HCT116 (cell line): ENCODE measurements at regions not wholly inside any gene's neighbourhood (a gene's known extent, or its start where the extent isn't known, plus 50 kb on each side); places are given as distances from the start of the nearest gene placed in this dataset.

Experiments
- ATAC-seq: fragments of 200-7000 bp; cut with Tn5 transposase; 2 replicates; pipeline ENCODE4 v1.9.1; 2020; ENCODE audit warnings: mild to moderate bottlenecking, moderate library complexity
- BruUV-seq: library from RNA; stranded (reverse); fragments of 400-500 nt; replicated peaks from 2 replicates; lab custom pipeline; 2021; lab: Mats Ljungman, UMichigan
- CTCF ChIA-PET: fragments of 300-600 bp; sonication (Branson Sonifier 250); formaldehyde crosslinking; loops from one replicate; lab custom pipeline; 2021; ENCODE audit warnings: antibody characterized with exemption; lab: Charles Lee
- POLR2A ChIA-PET: fragments of 300-600, 350-600 bp; sonication (Branson Sonifier 250); formaldehyde crosslinking; loops from one replicate; lab custom pipeline; 2021; ENCODE audit warnings: antibody characterized with exemption; lab: Charles Lee
- RAD21 ChIA-PET, 2 experiments: fragments of 300-600 bp; sonication (Branson Sonifier 250); formaldehyde crosslinking; loops; one replicate each; lab custom pipeline; 2023; ENCODE audit warnings: low total read pairs in 2 of 2; ENCODE audit not compliant: uncharacterized antibody in 2 of 2, unreplicated experiment in 2 of 2, low non-redundant PET in 1 of 2; lab: Charles Lee
- DNase-seq: peaks from one replicate; pipeline ENCODE4 v3.0.0-alpha.2; 2010; ENCODE audit warnings: low read depth, low spot score
- H2AFZ ChIP-seq: fragments of 200-600 bp; shearing (Covaris generic), sonication (generic); 2 replicates; pipeline ENCODE4 v1.6.1; 2017; ENCODE audit warnings: low read depth, mixed run types, mixed read lengths, antibody characterized with exemption, low read length; ENCODE audit not compliant: poor library complexity, severe bottlenecking
- H3K27ac ChIP-seq: 2 replicates; pipeline ENCODE4 v1.5.1; 2012; ENCODE audit warnings: low read depth, low read length
- H3K27me3 ChIP-seq: fragments of 200-600 bp; sonication (generic); 2 replicates; pipeline ENCODE4 v1.6.1; 2016; ENCODE audit warnings: mixed run types, low read length, mixed read lengths; ENCODE audit not compliant: insufficient read depth
- H3K36me3 ChIP-seq, 2 experiments: fragments of 200-500 bp in 1 of 2; fragments of 200-600 bp in 1 of 2; sonication (Bioruptor generic) in 1 of 2; sonication (generic) in 1 of 2; 2 replicates each; pipeline versions ENCODE4 v1.5.1 to v1.6.1; 2014 to 2016; ENCODE audit warnings: low read length in 2 of 2, inconsistent platforms in 1 of 2, mixed read lengths in 1 of 2, mixed run types in 1 of 2; ENCODE audit not compliant: insufficient read depth in 2 of 2, control insufficient read depth in 1 of 2
- H3K4me1 ChIP-seq, 2 experiments: fragments of 200-600 bp in 1 of 2; sonication (generic) in 1 of 2; 2 replicates each; pipeline versions ENCODE4 v1.5.1 to v1.6.1; 2012 to 2017; ENCODE audit warnings: low read length in 2 of 2, inconsistent platforms in 1 of 2, mild to moderate bottlenecking in 1 of 2, mixed read lengths in 1 of 2, mixed run types in 1 of 2, moderate library complexity in 1 of 2; ENCODE audit not compliant: insufficient read depth in 2 of 2, control insufficient read depth in 1 of 2
- H3K4me2 ChIP-seq: fragments of 200-600 bp; sonication (generic); 2 replicates; pipeline ENCODE4 v1.6.1; 2017; ENCODE audit warnings: mixed run types, low read length, mixed read lengths
- H3K4me3 ChIP-seq, 2 experiments: fragments of 200-600 bp in 1 of 2; sonication (generic) in 1 of 2; replicated peaks in 1 of 2; 2 replicates each; pipeline ENCODE4 v1.5.1; 2011 to 2016; ENCODE audit warnings: low read length in 2 of 2, control low read depth in 1 of 2, low read depth in 1 of 2, mild to moderate bottlenecking in 1 of 2, mixed read lengths in 1 of 2, mixed run types in 1 of 2
- H3K79me2 ChIP-seq: fragments of 200-600 bp; sonication (generic); 2 replicates; pipeline ENCODE4 v1.6.1; 2017; ENCODE audit warnings: mild to moderate bottlenecking, mixed run types, low read length, moderate library complexity, mixed read lengths; ENCODE audit not compliant: insufficient read depth
- H3K9ac ChIP-seq: fragments of 200-600 bp; sonication (generic); 2 replicates; pipeline ENCODE4 v1.6.1; 2016; ENCODE audit warnings: low read length, mixed read lengths
- H3K9me2 ChIP-seq: fragments of 200-600 bp; sonication (generic), shearing (Covaris generic); 2 replicates; pipeline ENCODE4 v1.6.1; 2017; ENCODE audit warnings: mixed run types, mild to moderate bottlenecking, moderate library complexity; ENCODE audit not compliant: insufficient read depth
- H3K9me3 ChIP-seq, 2 experiments: fragments of 200-500 bp in 1 of 2; fragments of 200-600 bp in 1 of 2; sonication (Bioruptor generic) in 1 of 2; sonication (generic) in 1 of 2; 2 replicates each; pipeline ENCODE4 v1.6.1; 2014 to 2017; ENCODE audit warnings: low read length in 2 of 2, mixed read lengths in 2 of 2, inconsistent platforms in 1 of 2, low read depth in 1 of 2, mild to moderate bottlenecking in 1 of 2, mixed run types in 1 of 2, moderate library complexity in 1 of 2; ENCODE audit not compliant: control insufficient read depth in 1 of 2, insufficient read depth in 1 of 2
- H4K20me1 ChIP-seq: fragments of 200-600 bp; sonication (generic), shearing (Covaris generic); 2 replicates; pipeline ENCODE4 v1.6.1; 2017; ENCODE audit warnings: mixed run types, mild to moderate bottlenecking, moderate library complexity; ENCODE audit not compliant: insufficient read depth
- CBX3 ChIP-seq: IDR thresholded peaks from 2 replicates; pipeline ENCODE4 v1.6.1; 2012; ENCODE audit warnings: low read depth
- CEBPB ChIP-seq: IDR thresholded peaks from 2 replicates; pipeline ENCODE4 v1.6.1; 2012; ENCODE audit warnings: low read depth
- ELF1 ChIP-seq: IDR thresholded peaks from 2 replicates; pipeline ENCODE4 v1.6.1; 2012; ENCODE audit warnings: low read depth, borderline replicate concordance
- EZH2 ChIP-seq: fragments of 200-600 bp; sonication (generic); IDR thresholded peaks from 2 replicates; pipeline ENCODE4 v1.6.1; 2017; ENCODE audit warnings: antibody characterized with exemption, mixed run types
- FOSL1 ChIP-seq: IDR thresholded peaks from 2 replicates; pipeline ENCODE4 v1.6.1; 2012; ENCODE audit warnings: low read depth
- JUND ChIP-seq: IDR thresholded peaks from 2 replicates; pipeline ENCODE4 v1.6.1; 2012
- MAX ChIP-seq: IDR thresholded peaks from 2 replicates; pipeline ENCODE4 v1.6.1; 2012
- POLR2A ChIP-seq: IDR thresholded peaks from 2 replicates; pipeline ENCODE4 v1.7.0; 2011; ENCODE audit warnings: borderline replicate concordance; ENCODE audit not compliant: insufficient read depth, insufficient read length; ENCODE audit errors: extremely low read depth
- SRF ChIP-seq: IDR thresholded peaks from 2 replicates; pipeline ENCODE4 v1.6.1; 2012; ENCODE audit warnings: low read depth
- ZNF274 ChIP-seq: fragments of 200-500 bp; sonication (Bioruptor generic); IDR thresholded peaks from 2 replicates; pipeline ENCODE4 v1.6.1; 2014; ENCODE audit warnings: mild to moderate bottlenecking, low read depth, low read length, inconsistent platforms
- intact Hi-C: fragments of 100-400 bp; cut with micrococcal nuclease; formaldehyde crosslinking; loops from 2 replicates; pipeline ENCODE4 v1.10.0; 2022
- TF ChIP-seq, protein P1 (sequence below): IDR thresholded peaks from 2 replicates; pipeline ENCODE4 v1.6.1; 2012; ENCODE audit warnings: low read depth

DNA sequence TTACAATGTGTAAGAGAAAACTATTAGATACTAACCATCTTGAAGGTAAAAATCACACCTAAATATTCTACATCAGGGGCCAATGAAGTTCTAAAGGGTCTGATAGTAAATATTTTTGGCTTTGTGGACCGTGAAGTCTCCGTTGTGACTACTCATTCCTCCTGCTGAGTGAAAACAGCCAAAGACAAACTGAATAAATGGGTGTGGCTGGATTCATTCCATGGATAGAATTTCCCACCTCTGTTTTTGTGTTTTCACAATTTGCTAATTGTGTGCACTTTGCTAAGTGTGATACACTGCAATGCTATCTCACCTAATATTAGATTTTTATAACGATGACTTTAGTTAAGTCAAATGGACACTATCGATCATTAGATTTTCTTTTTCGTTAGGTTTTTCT is 1474.0 kb downstream of the PLA2G4A start:
- ChIA-PET CTCF (no interaction called here), POLR2A (no interaction called here), RAD21 (no interaction called here)
- Histone ChIP-seq H3K9ac (no peak overlapping the region), H3K27me3 (no peaks in the 10 kb centered on the region), H3K4me3 (no peak overlapping the region), H2AFZ (no peak overlapping the region), H3K9me2 (no peaks in the 10 kb centered on the region), H3K36me3 (no peaks in the 10 kb centered on the region), H3K4me1 (no peaks in the 10 kb centered on the region), H3K9me3 (no peaks in the 10 kb centered on the region), H3K4me2 (no peak overlapping the region), H3K27ac (no peak overlapping the region), H3K79me2 (no peaks in the 10 kb centered on the region), H4K20me1 (no peaks in the 10 kb centered on the region)
- TF ChIP-seq CEBPB, result no peak
- TF ChIP-seq, protein P1, sequence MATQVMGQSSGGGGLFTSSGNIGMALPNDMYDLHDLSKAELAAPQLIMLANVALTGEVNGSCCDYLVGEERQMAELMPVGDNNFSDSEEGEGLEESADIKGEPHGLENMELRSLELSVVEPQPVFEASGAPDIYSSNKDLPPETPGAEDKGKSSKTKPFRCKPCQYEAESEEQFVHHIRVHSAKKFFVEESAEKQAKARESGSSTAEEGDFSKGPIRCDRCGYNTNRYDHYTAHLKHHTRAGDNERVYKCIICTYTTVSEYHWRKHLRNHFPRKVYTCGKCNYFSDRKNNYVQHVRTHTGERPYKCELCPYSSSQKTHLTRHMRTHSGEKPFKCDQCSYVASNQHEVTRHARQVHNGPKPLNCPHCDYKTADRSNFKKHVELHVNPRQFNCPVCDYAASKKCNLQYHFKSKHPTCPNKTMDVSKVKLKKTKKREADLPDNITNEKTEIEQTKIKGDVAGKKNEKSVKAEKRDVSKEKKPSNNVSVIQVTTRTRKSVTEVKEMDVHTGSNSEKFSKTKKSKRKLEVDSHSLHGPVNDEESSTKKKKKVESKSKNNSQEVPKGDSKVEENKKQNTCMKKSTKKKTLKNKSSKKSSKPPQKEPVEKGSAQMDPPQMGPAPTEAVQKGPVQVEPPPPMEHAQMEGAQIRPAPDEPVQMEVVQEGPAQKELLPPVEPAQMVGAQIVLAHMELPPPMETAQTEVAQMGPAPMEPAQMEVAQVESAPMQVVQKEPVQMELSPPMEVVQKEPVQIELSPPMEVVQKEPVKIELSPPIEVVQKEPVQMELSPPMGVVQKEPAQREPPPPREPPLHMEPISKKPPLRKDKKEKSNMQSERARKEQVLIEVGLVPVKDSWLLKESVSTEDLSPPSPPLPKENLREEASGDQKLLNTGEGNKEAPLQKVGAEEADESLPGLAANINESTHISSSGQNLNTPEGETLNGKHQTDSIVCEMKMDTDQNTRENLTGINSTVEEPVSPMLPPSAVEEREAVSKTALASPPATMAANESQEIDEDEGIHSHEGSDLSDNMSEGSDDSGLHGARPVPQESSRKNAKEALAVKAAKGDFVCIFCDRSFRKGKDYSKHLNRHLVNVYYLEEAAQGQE, result no peak
- no peak for TF ChIP-seq SRF
- no peak for TF ChIP-seq ELF1
- TF ChIP-seq CBX3, result no peak
- TF ChIP-seq ZNF274, result no peak
- ATAC-seq (no peak), DNase-seq (no peak)
- intact Hi-C loops, result no loop called here
- BruUV-seq, result no TSS peak

- Histone ChIP-seq H3K4me2 (no peak overlapping the region), H3K9me3 (no peaks in the 10 kb centered on the region), H3K27ac (no peak overlapping the region), H3K9ac (no peak overlapping the region), H3K27me3 (no peaks in the 10 kb centered on the region), H3K9me2 (no peaks in the 10 kb centered on the region), H3K79me2 (no peaks in the 10 kb centered on the region), H4K20me1 (no peaks in the 10 kb centered on the region), H3K4me3 (no peak overlapping the region), H2AFZ (no peak overlapping the region), H3K4me1 (no peaks in the 10 kb centered on the region), H3K36me3 (no peaks in the 10 kb centered on the region)
- ATAC-seq (no peak), DNase-seq (no peak)
- ChIA-PET CTCF (no interaction called here), POLR2A (no interaction called here), RAD21 (no interaction called here)
- no TSS peak for BruUV-seq
- intact Hi-C loops, result no loop called here
- TF ChIP-seq MAX (no peak), EZH2 (no peak), SRF (no peak), ZNF274 (no peak), POLR2A (no peak), FOSL1 (no peak), JUND (no peak)
- TF ChIP-seq, protein P1, result no peak
These were observed 1485.9 kb downstream of the PLA2G4A start for GRCh38 chr1:188314557-188315137.
